H1 (cell line): ENCODE measurements at regions not wholly inside any gene's neighbourhood (a gene's known extent, or its start where the extent isn't known, plus 50 kb on each side); places are given as distances from the start of the nearest gene placed in this dataset.

ENCODE experiments used
- POLR2AphosphoS5 ChIP-seq: IDR thresholded peaks from 2 replicates; pipeline ENCODE4 v1.6.1; 2011; ENCODE audit warnings: low read depth, low read length
- SIRT6 ChIP-seq: IDR thresholded peaks from one replicate; pipeline ENCODE4 v1.7.1; 2012; ENCODE audit warnings: low read length, inconsistent platforms
- SP4 ChIP-seq: IDR thresholded peaks from 2 replicates; pipeline ENCODE4 v1.6.1; 2012; ENCODE audit warnings: low read length, inconsistent platforms
- SRF ChIP-seq: IDR thresholded peaks from 2 replicates; pipeline ENCODE4 v1.6.1; 2011; ENCODE audit warnings: mild to moderate bottlenecking, low read depth, low read length, moderate library complexity
- TAF1 ChIP-seq: IDR thresholded peaks from 2 replicates; pipeline ENCODE4 v1.6.1; 2011; ENCODE audit warnings: mild to moderate bottlenecking, low read depth, low read length
- TF ChIP-seq, protein P1 (sequence below): fragments of 300-600 bp; sonication (generic); IDR thresholded peaks from 2 replicates; pipeline ENCODE4 v1.7.1; 2012; ENCODE audit warnings: low read length, moderate library complexity, mild to moderate bottlenecking, inconsistent platforms; ENCODE audit not compliant: insufficient replicate concordance

DNA sequence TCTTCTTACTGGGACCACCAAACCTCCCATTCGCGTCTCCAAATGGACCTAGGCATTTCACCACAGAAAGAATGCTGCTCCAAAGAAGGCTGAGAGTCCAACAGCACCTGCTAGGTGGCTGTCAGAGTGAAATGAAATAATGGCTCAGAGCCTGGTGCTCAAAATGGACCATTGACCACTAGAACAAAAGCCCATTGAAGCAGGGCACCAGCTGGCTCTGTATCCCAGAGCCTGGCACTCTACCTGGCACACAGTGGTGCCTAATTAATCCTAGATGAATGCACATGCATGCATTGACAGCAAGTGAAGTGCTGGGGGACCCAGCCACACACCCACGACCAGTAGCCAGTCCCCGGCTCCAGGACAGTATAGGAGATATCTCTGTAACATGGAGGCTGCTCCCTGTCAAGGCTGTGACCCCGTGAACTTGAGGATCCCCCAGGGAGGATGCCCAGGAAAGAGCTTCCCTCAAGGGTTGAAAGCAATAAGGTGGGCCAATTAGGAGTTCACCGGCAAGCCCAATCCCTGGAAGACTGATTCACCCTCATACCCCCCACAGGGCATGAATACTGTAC is 261.3 kb downstream of the TNS1 start (continued):
- TF ChIP-seq, protein P1, sequence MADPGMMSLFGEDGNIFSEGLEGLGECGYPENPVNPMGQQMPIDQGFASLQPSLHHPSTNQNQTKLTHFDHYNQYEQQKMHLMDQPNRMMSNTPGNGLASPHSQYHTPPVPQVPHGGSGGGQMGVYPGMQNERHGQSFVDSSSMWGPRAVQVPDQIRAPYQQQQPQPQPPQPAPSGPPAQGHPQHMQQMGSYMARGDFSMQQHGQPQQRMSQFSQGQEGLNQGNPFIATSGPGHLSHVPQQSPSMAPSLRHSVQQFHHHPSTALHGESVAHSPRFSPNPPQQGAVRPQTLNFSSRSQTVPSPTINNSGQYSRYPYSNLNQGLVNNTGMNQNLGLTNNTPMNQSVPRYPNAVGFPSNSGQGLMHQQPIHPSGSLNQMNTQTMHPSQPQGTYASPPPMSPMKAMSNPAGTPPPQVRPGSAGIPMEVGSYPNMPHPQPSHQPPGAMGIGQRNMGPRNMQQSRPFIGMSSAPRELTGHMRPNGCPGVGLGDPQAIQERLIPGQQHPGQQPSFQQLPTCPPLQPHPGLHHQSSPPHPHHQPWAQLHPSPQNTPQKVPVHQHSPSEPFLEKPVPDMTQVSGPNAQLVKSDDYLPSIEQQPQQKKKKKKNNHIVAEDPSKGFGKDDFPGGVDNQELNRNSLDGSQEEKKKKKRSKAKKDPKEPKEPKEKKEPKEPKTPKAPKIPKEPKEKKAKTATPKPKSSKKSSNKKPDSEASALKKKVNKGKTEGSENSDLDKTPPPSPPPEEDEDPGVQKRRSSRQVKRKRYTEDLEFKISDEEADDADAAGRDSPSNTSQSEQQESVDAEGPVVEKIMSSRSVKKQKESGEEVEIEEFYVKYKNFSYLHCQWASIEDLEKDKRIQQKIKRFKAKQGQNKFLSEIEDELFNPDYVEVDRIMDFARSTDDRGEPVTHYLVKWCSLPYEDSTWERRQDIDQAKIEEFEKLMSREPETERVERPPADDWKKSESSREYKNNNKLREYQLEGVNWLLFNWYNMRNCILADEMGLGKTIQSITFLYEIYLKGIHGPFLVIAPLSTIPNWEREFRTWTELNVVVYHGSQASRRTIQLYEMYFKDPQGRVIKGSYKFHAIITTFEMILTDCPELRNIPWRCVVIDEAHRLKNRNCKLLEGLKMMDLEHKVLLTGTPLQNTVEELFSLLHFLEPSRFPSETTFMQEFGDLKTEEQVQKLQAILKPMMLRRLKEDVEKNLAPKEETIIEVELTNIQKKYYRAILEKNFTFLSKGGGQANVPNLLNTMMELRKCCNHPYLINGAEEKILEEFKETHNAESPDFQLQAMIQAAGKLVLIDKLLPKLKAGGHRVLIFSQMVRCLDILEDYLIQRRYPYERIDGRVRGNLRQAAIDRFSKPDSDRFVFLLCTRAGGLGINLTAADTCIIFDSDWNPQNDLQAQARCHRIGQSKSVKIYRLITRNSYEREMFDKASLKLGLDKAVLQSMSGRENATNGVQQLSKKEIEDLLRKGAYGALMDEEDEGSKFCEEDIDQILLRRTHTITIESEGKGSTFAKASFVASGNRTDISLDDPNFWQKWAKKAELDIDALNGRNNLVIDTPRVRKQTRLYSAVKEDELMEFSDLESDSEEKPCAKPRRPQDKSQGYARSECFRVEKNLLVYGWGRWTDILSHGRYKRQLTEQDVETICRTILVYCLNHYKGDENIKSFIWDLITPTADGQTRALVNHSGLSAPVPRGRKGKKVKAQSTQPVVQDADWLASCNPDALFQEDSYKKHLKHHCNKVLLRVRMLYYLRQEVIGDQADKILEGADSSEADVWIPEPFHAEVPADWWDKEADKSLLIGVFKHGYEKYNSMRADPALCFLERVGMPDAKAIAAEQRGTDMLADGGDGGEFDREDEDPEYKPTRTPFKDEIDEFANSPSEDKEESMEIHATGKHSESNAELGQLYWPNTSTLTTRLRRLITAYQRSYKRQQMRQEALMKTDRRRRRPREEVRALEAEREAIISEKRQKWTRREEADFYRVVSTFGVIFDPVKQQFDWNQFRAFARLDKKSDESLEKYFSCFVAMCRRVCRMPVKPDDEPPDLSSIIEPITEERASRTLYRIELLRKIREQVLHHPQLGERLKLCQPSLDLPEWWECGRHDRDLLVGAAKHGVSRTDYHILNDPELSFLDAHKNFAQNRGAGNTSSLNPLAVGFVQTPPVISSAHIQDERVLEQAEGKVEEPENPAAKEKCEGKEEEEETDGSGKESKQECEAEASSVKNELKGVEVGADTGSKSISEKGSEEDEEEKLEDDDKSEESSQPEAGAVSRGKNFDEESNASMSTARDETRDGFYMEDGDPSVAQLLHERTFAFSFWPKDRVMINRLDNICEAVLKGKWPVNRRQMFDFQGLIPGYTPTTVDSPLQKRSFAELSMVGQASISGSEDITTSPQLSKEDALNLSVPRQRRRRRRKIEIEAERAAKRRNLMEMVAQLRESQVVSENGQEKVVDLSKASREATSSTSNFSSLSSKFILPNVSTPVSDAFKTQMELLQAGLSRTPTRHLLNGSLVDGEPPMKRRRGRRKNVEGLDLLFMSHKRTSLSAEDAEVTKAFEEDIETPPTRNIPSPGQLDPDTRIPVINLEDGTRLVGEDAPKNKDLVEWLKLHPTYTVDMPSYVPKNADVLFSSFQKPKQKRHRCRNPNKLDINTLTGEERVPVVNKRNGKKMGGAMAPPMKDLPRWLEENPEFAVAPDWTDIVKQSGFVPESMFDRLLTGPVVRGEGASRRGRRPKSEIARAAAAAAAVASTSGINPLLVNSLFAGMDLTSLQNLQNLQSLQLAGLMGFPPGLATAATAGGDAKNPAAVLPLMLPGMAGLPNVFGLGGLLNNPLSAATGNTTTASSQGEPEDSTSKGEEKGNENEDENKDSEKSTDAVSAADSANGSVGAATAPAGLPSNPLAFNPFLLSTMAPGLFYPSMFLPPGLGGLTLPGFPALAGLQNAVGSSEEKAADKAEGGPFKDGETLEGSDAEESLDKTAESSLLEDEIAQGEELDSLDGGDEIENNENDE, result no peak
- no peak for TF ChIP-seq SP4
- TF ChIP-seq POLR2AphosphoS5, result no peak
- TF ChIP-seq SRF, result no peak
- no peak for TF ChIP-seq SIRT6
- TF ChIP-seq TAF1, result no peak
